Glutamatergic neuron (in vitro differentiated cells): ENCODE measurements at regions not wholly inside any gene's neighbourhood (a gene's known extent, or its start where the extent isn't known, plus 50 kb on each side); places are given as distances from the start of the nearest gene placed in this dataset.

Experiments
- DNase-seq: peaks from one replicate; pipeline ENCODE4 v3.0.0; 2022
- H3K27ac Mint-ChIP-seq: one replicate; pipeline ENCODE4 v1.8.0; 2020; ENCODE audit warnings: mild to moderate bottlenecking, mixed read lengths, inconsistent platforms; ENCODE audit not compliant: unreplicated experiment
- H3K27me3 Mint-ChIP-seq: one replicate; pipeline ENCODE4 v1.8.0; 2020; ENCODE audit warnings: mild to moderate bottlenecking, moderate library complexity, mixed read lengths, inconsistent platforms; ENCODE audit not compliant: unreplicated experiment
- H3K36me3 Mint-ChIP-seq: one replicate; pipeline ENCODE4 v1.8.0; 2020; ENCODE audit warnings: mild to moderate bottlenecking, mixed read lengths, inconsistent platforms; ENCODE audit not compliant: unreplicated experiment
- H3K4me1 Mint-ChIP-seq: one replicate; pipeline ENCODE4 v1.8.0; 2020; ENCODE audit warnings: mild to moderate bottlenecking, low read depth, mixed read lengths, inconsistent platforms; ENCODE audit not compliant: unreplicated experiment
- H3K4me3 Mint-ChIP-seq: one replicate; pipeline ENCODE4 v1.8.0; 2020; ENCODE audit warnings: mild to moderate bottlenecking, mixed read lengths, inconsistent platforms; ENCODE audit not compliant: unreplicated experiment
- H3K9me3 Mint-ChIP-seq: one replicate; pipeline ENCODE4 v1.8.0; 2020; ENCODE audit warnings: mild to moderate bottlenecking, moderate library complexity, mixed read lengths, inconsistent platforms; ENCODE audit not compliant: unreplicated experiment
- TF ChIP-seq, protein P1 (sequence below): fragments of 200-600 bp; sonication (generic); IDR thresholded peaks from one replicate; pipeline ENCODE4 v1.5.0; 2021; ENCODE audit not compliant: partially characterized antibody, unreplicated experiment

DNA sequence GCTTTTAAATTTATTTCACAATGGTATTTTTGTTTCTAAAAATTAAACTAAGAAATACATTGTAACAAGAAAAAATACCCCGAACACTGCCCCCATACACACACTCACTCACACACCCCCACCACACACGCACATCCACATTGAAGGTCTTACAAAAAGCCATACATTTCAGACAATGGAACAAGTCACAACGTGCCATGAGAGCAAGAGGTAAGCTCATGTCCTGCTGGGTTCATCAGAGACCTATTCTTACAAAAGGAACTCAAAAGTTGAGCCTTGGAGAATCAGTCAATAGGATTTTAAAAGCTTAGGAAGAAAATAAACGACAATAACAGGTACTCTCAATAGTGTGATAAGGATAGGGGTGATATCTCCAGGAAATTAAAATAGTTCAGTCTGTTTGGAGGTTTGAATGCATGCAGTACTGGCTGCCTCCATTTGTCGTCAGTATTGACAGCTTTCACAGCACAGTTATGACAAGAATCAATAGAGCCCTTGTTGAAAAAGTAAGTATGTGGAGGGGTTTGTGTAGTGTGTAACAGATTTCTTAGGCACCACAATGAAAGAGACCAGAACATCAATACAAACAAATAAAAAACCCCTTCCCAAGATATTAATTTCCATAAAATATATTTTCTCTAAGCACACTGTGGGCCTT lies 1826.2 kb upstream of the CDH6 start:
- H3K4me1 Mint-ChIP-seq = no peaks in the 10 kb centered on the region
- peaks cover 2% of the 10 kb centered on the region for H3K9me3 Mint-ChIP-seq
- H3K4me3 Mint-ChIP-seq = no peak overlapping the region
- TF ChIP-seq, protein P1, sequence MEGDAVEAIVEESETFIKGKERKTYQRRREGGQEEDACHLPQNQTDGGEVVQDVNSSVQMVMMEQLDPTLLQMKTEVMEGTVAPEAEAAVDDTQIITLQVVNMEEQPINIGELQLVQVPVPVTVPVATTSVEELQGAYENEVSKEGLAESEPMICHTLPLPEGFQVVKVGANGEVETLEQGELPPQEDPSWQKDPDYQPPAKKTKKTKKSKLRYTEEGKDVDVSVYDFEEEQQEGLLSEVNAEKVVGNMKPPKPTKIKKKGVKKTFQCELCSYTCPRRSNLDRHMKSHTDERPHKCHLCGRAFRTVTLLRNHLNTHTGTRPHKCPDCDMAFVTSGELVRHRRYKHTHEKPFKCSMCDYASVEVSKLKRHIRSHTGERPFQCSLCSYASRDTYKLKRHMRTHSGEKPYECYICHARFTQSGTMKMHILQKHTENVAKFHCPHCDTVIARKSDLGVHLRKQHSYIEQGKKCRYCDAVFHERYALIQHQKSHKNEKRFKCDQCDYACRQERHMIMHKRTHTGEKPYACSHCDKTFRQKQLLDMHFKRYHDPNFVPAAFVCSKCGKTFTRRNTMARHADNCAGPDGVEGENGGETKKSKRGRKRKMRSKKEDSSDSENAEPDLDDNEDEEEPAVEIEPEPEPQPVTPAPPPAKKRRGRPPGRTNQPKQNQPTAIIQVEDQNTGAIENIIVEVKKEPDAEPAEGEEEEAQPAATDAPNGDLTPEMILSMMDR = peak; percentile 60
- no peaks in the 10 kb centered on the region for H3K36me3 Mint-ChIP-seq
- H3K27me3 Mint-ChIP-seq = no peaks in the 10 kb centered on the region
- no peak overlapping the region for H3K27ac Mint-ChIP-seq
- DNase-seq = no peak

DNA sequence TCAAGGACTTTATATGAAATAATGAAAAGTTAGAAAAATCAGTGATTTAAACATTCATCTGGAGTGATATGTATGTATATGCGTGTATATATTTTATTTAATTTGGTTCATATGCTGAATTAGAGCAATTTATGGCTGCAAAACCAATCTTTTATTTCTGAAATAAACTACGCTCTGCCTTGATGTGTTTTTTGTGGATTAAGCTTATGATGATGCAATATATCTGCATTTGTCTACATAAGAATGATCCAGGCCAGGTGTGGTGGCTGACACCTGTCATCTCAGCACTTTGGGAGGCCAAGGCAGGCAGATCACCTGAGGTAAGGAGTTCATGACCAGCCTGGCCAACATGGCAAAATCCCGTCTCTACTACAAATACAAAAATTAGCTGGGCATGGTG lies 1842.3 kb upstream of the CDH6 start:
- Mint-ChIP-seq H3K27ac (no peak overlapping the region), H3K4me3 (no peak overlapping the region), H3K9me3 (no peaks in the 10 kb centered on the region), H3K4me1 (no peaks in the 10 kb centered on the region), H3K27me3 (no peaks in the 10 kb centered on the region), H3K36me3 (no peaks in the 10 kb centered on the region)
- DNase-seq = no peak
- TF ChIP-seq, protein P1 = no peak

DNA sequence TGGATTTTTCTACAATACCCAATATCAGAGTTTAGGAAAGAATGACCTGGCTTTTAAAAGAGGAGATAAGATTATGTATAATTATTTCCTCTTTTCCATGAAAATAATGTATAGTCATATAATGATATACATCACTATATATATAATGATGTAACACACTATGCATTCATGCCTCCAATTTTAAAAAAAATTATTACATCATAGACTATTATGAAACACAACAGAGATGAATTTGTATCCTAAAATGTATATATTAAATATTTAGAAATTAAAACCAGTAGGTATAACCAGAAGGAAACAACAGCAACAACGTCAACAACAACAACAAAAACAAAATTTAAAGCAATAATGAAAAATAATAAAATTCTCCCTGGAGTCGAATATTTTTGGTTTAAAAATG lies 1856.5 kb upstream of the CDH6 start:
- Mint-ChIP-seq H3K4me1 (peaks cover 2% of the 10 kb centered on the region), H3K27ac (no peak overlapping the region), H3K4me3 (no peak overlapping the region), H3K9me3 (no peaks in the 10 kb centered on the region), H3K27me3 (no peaks in the 10 kb centered on the region), H3K36me3 (no peaks in the 10 kb centered on the region)
- no peak for DNase-seq
- TF ChIP-seq, protein P1 = no peak

DNA sequence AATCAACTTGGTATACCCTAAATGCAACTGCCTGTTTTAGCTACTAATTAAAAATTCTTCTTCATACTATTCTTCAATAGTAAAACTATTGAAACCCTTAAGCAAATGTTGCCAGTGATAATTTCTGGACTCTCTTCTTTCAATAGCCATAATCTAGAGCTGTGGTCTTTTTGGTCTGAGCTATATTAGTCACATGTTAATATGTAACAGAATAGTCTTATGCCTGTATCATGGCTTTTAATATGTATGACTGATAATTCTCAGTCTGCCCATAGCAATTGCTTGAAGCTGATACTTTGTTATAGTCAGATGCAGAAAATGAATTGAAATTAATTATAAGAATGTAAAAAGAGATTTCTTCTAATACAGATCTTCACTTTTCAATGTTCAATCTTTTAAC lies 1871.9 kb upstream of the CDH6 start:
- no peaks in the 10 kb centered on the region for H3K9me3 Mint-ChIP-seq
- TF ChIP-seq, protein P1 = no peak

DNA sequence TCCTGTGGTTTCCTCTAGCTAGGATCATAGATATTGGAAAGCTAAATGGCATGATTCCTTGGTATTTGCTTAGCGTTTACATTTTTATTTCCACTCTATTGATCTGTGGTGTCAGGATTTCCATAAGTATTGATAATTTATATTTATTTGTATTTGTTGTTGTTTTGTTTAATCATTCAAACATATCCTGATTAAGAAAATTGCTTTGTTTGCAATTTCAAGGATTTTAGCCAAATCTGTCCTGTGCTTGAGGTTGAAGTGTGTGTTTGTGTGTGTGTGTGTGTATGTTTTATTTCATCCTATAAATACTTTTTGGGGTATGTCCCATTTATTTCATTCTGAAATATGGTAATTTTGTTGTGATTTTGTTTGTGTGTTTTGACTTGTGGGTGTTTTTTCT lies 1884.1 kb upstream of the CDH6 start:
- H3K9me3 Mint-ChIP-seq = no peaks in the 10 kb centered on the region
- TF ChIP-seq, protein P1 = no peak
- no peaks in the 10 kb centered on the region for H3K4me1 Mint-ChIP-seq
- H3K4me3 Mint-ChIP-seq = no peak overlapping the region
- H3K27ac Mint-ChIP-seq = no peak overlapping the region
- H3K36me3 Mint-ChIP-seq = no peaks in the 10 kb centered on the region
- no peaks in the 10 kb centered on the region for H3K27me3 Mint-ChIP-seq
- no peak for DNase-seq

More for the DNA sequence above, 1871.9 kb upstream of the CDH6 start:
- no peak overlapping the region for H3K27ac Mint-ChIP-seq
- H3K4me1 Mint-ChIP-seq = no peaks in the 10 kb centered on the region
- H3K4me3 Mint-ChIP-seq = no peak overlapping the region
- DNase-seq = no peak
- no peaks in the 10 kb centered on the region for H3K27me3 Mint-ChIP-seq
- no peaks in the 10 kb centered on the region for H3K36me3 Mint-ChIP-seq
